ENCODE measurements at regions not wholly inside any gene's neighbourhood (a gene's known extent, or its start where the extent isn't known, plus 50 kb on each side); places are given as distances from the start of the nearest gene placed in this dataset.

- TF ChIP-seq POLR2AphosphoS5 (IDR thresholded peaks at IDR 0.05; ENCODE audit: insufficient read depth in 1 of 2, low read depth in 1 of 2), result no peak
- no peak for TF ChIP-seq CTCF (IDR thresholded peaks at IDR 0.05)
Measured at GRCh38 chrX:101993335-101993734, 61.5 kb upstream of the ZMAT1 start.

Measured in vagina (tissue), 2 donors.